Posterior cingulate gyrus (tissue), 11 donors: ENCODE measurements at regions not wholly inside any gene's neighbourhood (a gene's known extent, or its start where the extent isn't known, plus 50 kb on each side); places are given as distances from the start of the nearest gene placed in this dataset.
"Not testable (repeated sequence)": the region's sequence is repeated elsewhere in the genome, so short reads cannot be mapped to it uniquely, and the experiment has no call there.

Experiments used
- DNase-seq, 10 donors: peaks; one replicate each; pipeline versions ENCODE4 v3.0.0 to v3.0.0-alpha.2; 2020 to 2021; ENCODE audit warnings: mixed read lengths in 3 of 10
- intact Hi-C: fragments of 100-400 bp; cut with DNase I; formaldehyde crosslinking; loops from one replicate; pipeline ENCODE4 v1.15.1; 2023

GRCh38 chr7:63580536-63581300 lies 417.9 kb upstream of the ZNF722 start:
- DNase-seq, result peak in 3 of 10 donors; percentile 58 to 79 (median 79)
- intact Hi-C loops, result not testable (repeated sequence)

- peak in 3 of 10 donors; percentile 55 to 62 (median 55) for DNase-seq
- intact Hi-C loops, result not testable (repeated sequence)
Observed at GRCh38 chr7:63582771-63583170, 415.9 kb upstream of the ZNF722 start.

GRCh38 chr7:63587151-63587853 lies 411.3 kb upstream of the ZNF722 start:
- intact Hi-C loops, DNase-seq: not testable (repeated sequence)

GRCh38 chr7:63591249-63591648 lies 407.4 kb upstream of the ZNF722 start:
- intact Hi-C loops, result not testable (repeated sequence)
- DNase-seq, result peak in 3 of 10 donors; percentile 33 to 85 (median 75)

- DNase-seq, intact Hi-C loops: not testable (repeated sequence)
Observed at GRCh38 chr7:63603812-63604211, 394.8 kb upstream of the ZNF722 start.

GRCh38 chr7:63604853-63605252 lies 393.8 kb upstream of the ZNF722 start:
- intact Hi-C loops, result not testable (repeated sequence)
- DNase-seq, result peak in 3 of 10 donors; percentile 40 to 80 (median 45)

GRCh38 chr7:63617595-63617994 lies 381.1 kb upstream of the ZNF722 start:
- peak in 2 of 10 donors; percentile 19 to 40 for DNase-seq
- intact Hi-C loops, result not testable (repeated sequence)

GRCh38 chr7:63620169-63620735 lies 378.4 kb upstream of the ZNF722 start:
- intact Hi-C loops, result not testable (repeated sequence)

GRCh38 chr7:63627590-63628485 lies 370.8 kb upstream of the ZNF722 start:
- intact Hi-C loops, result not testable (repeated sequence)
- peak in 3 of 10 donors; percentile 32 to 45 (median 34) for DNase-seq

More at GRCh38 chr7:63620169-63620735, 378.4 kb upstream of the ZNF722 start:
- DNase-seq, result peak in 3 of 10 donors; percentile 31 to 45 (median 44)

- intact Hi-C loops, result not testable (repeated sequence)
- DNase-seq, result peak in 1 of 10 donors; percentile 60
Observed at GRCh38 chr7:63629024-63629423, 369.6 kb upstream of the ZNF722 start.

GRCh38 chr7:63636585-63636984 lies 362.1 kb upstream of the ZNF722 start:
- DNase-seq, result peak in 2 of 10 donors; percentile 43 to 74
- intact Hi-C loops, result not testable (repeated sequence)

GRCh38 chr7:63665553-63665952 lies 333.1 kb upstream of the ZNF722 start:
- DNase-seq, intact Hi-C loops: not testable (repeated sequence)

- intact Hi-C loops, DNase-seq: not testable (repeated sequence)
Observed at GRCh38 chr7:63691408-63691807, 307.2 kb upstream of the ZNF722 start.

- intact Hi-C loops, DNase-seq: not testable (repeated sequence)
Observed at GRCh38 chr7:63694296-63694695, 304.4 kb upstream of the ZNF722 start.
